Mucosa of descending colon (tissue), 3 donors: ENCODE measurements at regions not wholly inside any gene's neighbourhood (a gene's known extent, or its start where the extent isn't known, plus 50 kb on each side); places are given as distances from the start of the nearest gene placed in this dataset.

Experiments
- ATAC-seq: fragments of 200-7000 bp; cut with Tn5 transposase; one replicate; pipeline ENCODE4 v1.9.1; 2020; ENCODE audit warnings: mild to moderate bottlenecking, moderate library complexity
- DNase-seq, 3 donors: peaks; one replicate each; pipeline ENCODE4 v3.0.0-alpha.2; 2020
- H3K36me3 ChIP-seq: fragments of 200-600 bp; one replicate; pipeline ENCODE4 v1.8.0; 2021; ENCODE audit warnings: low read depth, mild to moderate bottlenecking
- H3K4me1 ChIP-seq: fragments of 200-600 bp; one replicate; pipeline ENCODE4 v1.8.0; 2021; ENCODE audit warnings: low read depth, mild to moderate bottlenecking
- H3K4me3 ChIP-seq: fragments of 200-600 bp; one replicate; pipeline ENCODE4 v1.8.0; 2021; ENCODE audit warnings: mild to moderate bottlenecking
- H3K9me3 ChIP-seq: fragments of 200-600 bp; one replicate; pipeline ENCODE4 v1.8.0; 2021; ENCODE audit warnings: mild to moderate bottlenecking
- CTCF ChIP-seq: fragments of 200-600 bp; IDR thresholded peaks from one replicate; pipeline ENCODE4 v1.8.0; 2022; ENCODE audit warnings: antibody characterized with exemption, mild to moderate bottlenecking
- intact Hi-C, 2 donors: fragments of 100-400 bp; cut with DNase I in 1 of 2; cut with micrococcal nuclease in 1 of 2; formaldehyde crosslinking; loops; one replicate each; pipeline versions ENCODE4 v1.11.0 to v1.11.1; 2022; cut with DNase I, micrococcal nuclease
- donor health status: DM: no; HTN: no; CAD: no; lungs with moderate emphysema.
- donor health status: DM: no; HTN: no; CAD: no.
- donor health status: DM: no; HTN: yes; CAD: no.

GRCh38 chr5:9789777-9790176, 159.6 kb upstream of the TAS2R1 start:
- Histone ChIP-seq H3K4me3 (no peak overlapping the region), H3K9me3 (no peaks in the 10 kb centered on the region), H3K36me3 (no peaks in the 10 kb centered on the region), H3K4me1 (no peaks in the 10 kb centered on the region)
- DNase-seq (no peak), ATAC-seq (no peak)
- intact Hi-C loops, result no loop called here
- TF ChIP-seq CTCF, result no peak

- DNase-seq, result no peak
- no peak overlapping the region for H3K4me3 ChIP-seq
These were observed 157.9 kb upstream of the TAS2R1 start for GRCh38 chr5:9787861-9788600.

GRCh38 chr5:9786380-9787360, 156.5 kb upstream of the TAS2R1 start:
- no peak for TF ChIP-seq CTCF
- Histone ChIP-seq H3K4me3 (no peak overlapping the region), H3K9me3 (no peaks in the 10 kb centered on the region), H3K4me1 (peaks cover 9% of the 10 kb centered on the region), H3K36me3 (no peaks in the 10 kb centered on the region)
- ATAC-seq (no peak), DNase-seq (no peak)
- intact Hi-C loops, result no loop called here

More at GRCh38 chr5:9787861-9788600, 157.9 kb upstream of the TAS2R1 start:
- H3K4me1 ChIP-seq, result peaks cover 3% of the 10 kb centered on the region
- H3K36me3 ChIP-seq, result no peaks in the 10 kb centered on the region
- H3K9me3 ChIP-seq, result no peaks in the 10 kb centered on the region
- intact Hi-C loops, result no loop called here
- ATAC-seq, result no peak
- TF ChIP-seq CTCF, result no peak

- DNase-seq (no peak), ATAC-seq (no peak)
- H3K4me1 ChIP-seq, result peaks cover 9% of the 10 kb centered on the region
- TF ChIP-seq CTCF, result no peak
- no peak overlapping the region for H3K4me3 ChIP-seq
- intact Hi-C loops, result no loop called here
- H3K9me3 ChIP-seq, result no peaks in the 10 kb centered on the region
- H3K36me3 ChIP-seq, result no peaks in the 10 kb centered on the region
These were observed 155.6 kb upstream of the TAS2R1 start for GRCh38 chr5:9785751-9786150.

GRCh38 chr5:9784231-9784630, 154.1 kb upstream of the TAS2R1 start:
- TF ChIP-seq CTCF, result no peak
- ATAC-seq, result no peak

More at GRCh38 chr5:9784231-9784630, 154.1 kb upstream of the TAS2R1 start:
- H3K36me3 ChIP-seq, result no peaks in the 10 kb centered on the region
- peaks cover 9% of the 10 kb centered on the region for H3K4me1 ChIP-seq
- no peaks in the 10 kb centered on the region for H3K9me3 ChIP-seq
- intact Hi-C loops, result no loop called here
- DNase-seq, result no peak
- no peak overlapping the region for H3K4me3 ChIP-seq
